Left lung (tissue), 4 donors: ENCODE measurements at regions not wholly inside any gene's neighbourhood (a gene's known extent, or its start where the extent isn't known, plus 50 kb on each side); places are given as distances from the start of the nearest gene placed in this dataset.
A peak's percentile ranks its signal among the peaks of the same experiment; 100 is the strongest.

Source experiments
- ATAC-seq: fragments of 200-7000 bp; cut with Tn5 transposase; one replicate; pipeline ENCODE4 v1.9.1; 2020; ENCODE audit warnings: moderate library complexity
- DNase-seq, 4 donors: peaks; one replicate each; pipeline ENCODE4 v3.0.0-alpha.2; 2013 to 2020
- H3K27ac ChIP-seq, 2 donors: fragments of 200-600 bp; sonication (generic) in 1 of 2; one replicate each; pipeline versions ENCODE4 v1.5.0 to v1.8.0; 2020 to 2021
- H3K27me3 ChIP-seq, 2 donors: fragments of 200-600 bp; sonication (generic) in 1 of 2; one replicate each; pipeline versions ENCODE4 v1.5.0 to v1.8.0; 2020 to 2021
- H3K36me3 ChIP-seq, 2 donors: fragments of 200-600 bp; sonication (generic) in 1 of 2; one replicate each; pipeline versions ENCODE4 v1.5.0 to v1.8.0; 2020 to 2021
- H3K4me1 ChIP-seq, 2 donors: fragments of 200-600 bp; one replicate each; pipeline ENCODE4 v1.8.0; 2021
- H3K4me3 ChIP-seq, 2 donors: fragments of 200-600 bp; sonication (generic) in 1 of 2; one replicate each; pipeline versions ENCODE4 v1.5.0 to v1.8.0; 2020 to 2021; ENCODE audit warnings: mild to moderate bottlenecking in 1 of 2
- H3K9me3 ChIP-seq, 2 donors: fragments of 200-600 bp; sonication (generic) in 1 of 2; one replicate each; pipeline versions ENCODE4 v1.5.0 to v1.8.0; 2020 to 2021
- intact Hi-C, 2 donors: fragments of 100-400 bp; cut with DNase I; formaldehyde crosslinking; loops; one replicate each; pipeline versions ENCODE4 v1.11.2 to v1.14.2; 2022
- TF ChIP-seq, protein P1 (sequence below), 2 donors: fragments of 200-600 bp; sonication (generic) in 1 of 2; IDR thresholded peaks; one replicate each; pipeline versions ENCODE4 v1.5.0 to v1.8.0; 2021; ENCODE audit warnings: antibody characterized with exemption in 2 of 2
- donor health status: DM: no; HTN: yes; CAD: no.
- donor health status: DM: no; HTN: no; CAD: no.

DNA sequence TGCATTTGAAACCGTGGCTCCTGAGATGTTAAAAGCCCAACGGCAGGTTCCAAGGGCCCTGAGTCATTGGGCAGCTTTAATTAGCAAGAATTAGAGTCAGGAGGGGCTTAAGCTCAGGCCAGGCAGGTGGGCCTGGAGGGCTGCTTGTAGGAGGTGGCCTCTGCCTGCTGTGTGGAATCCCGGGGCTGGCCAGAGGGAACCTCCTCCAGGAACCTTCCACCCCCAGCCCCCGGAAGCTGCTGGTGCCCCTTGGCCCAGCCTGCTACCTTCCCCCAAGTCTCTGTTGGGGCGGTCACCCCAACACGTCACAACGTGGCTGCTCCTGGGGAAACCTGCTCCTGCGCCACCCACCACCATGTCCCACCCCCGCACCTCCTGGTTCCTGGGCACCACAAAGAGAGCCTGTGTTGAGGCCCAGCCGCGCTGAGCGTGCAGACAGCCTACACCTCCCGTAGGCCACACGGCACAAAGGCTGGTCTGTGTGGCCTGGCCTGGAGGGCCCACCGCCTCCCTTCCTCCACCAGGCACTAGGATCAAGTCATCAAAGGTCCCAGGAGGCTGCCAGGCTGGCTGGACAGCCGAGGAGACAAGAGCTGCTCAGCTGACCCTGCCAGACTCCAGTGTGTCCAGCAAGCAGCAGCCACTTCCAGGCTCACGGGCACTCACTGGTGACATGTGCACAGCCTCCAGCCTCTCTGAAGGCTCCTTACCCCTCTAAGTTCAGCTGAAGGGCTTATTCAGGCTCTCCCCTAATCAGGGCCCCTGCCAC lies 86.3 kb downstream of the SNX5 start:
- Histone ChIP-seq H3K9me3 (no peaks in the 10 kb centered on the region), H3K27ac (no peak overlapping the region), H3K27me3 (no peaks in the 10 kb centered on the region), H3K36me3 (no peaks in the 10 kb centered on the region), H3K4me1 (peaks cover 9 to 14% of the 10 kb centered on the region in 2 donors), H3K4me3 (no peak overlapping the region)
- intact Hi-C loops: no loop called here
- DNase-seq: no peak
- TF ChIP-seq, protein P1, sequence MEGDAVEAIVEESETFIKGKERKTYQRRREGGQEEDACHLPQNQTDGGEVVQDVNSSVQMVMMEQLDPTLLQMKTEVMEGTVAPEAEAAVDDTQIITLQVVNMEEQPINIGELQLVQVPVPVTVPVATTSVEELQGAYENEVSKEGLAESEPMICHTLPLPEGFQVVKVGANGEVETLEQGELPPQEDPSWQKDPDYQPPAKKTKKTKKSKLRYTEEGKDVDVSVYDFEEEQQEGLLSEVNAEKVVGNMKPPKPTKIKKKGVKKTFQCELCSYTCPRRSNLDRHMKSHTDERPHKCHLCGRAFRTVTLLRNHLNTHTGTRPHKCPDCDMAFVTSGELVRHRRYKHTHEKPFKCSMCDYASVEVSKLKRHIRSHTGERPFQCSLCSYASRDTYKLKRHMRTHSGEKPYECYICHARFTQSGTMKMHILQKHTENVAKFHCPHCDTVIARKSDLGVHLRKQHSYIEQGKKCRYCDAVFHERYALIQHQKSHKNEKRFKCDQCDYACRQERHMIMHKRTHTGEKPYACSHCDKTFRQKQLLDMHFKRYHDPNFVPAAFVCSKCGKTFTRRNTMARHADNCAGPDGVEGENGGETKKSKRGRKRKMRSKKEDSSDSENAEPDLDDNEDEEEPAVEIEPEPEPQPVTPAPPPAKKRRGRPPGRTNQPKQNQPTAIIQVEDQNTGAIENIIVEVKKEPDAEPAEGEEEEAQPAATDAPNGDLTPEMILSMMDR (IDR thresholded peaks at IDR 0.05): no peak
- no peak for ATAC-seq

DNA sequence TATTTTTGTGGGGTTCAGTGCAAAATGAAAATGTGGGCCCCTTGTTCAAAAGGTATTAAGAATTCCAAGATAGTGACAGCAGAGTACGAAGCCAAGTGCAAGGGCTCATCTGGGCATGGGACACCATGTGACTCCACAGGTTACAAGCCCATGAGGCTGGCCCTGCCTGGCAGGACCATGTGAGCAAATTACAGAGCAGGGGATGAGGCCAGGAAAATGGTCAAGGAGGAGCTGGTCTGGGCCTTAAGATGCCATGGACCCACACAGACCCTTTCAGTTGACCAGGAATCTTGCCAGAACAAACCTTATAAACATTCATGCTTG lies 86.9 kb downstream of the SNX5 start:
- no peak for ATAC-seq
- Histone ChIP-seq H3K27ac (no peak overlapping the region), H3K9me3 (no peaks in the 10 kb centered on the region), H3K36me3 (no peaks in the 10 kb centered on the region), H3K4me3 (no peak overlapping the region), H3K27me3 (no peaks in the 10 kb centered on the region), H3K4me1 (peaks cover 9 to 14% of the 10 kb centered on the region in 2 donors)
- no peak for DNase-seq
- intact Hi-C loops: no loop called here
- TF ChIP-seq, protein P1 (IDR thresholded peaks at IDR 0.05): no peak

DNA sequence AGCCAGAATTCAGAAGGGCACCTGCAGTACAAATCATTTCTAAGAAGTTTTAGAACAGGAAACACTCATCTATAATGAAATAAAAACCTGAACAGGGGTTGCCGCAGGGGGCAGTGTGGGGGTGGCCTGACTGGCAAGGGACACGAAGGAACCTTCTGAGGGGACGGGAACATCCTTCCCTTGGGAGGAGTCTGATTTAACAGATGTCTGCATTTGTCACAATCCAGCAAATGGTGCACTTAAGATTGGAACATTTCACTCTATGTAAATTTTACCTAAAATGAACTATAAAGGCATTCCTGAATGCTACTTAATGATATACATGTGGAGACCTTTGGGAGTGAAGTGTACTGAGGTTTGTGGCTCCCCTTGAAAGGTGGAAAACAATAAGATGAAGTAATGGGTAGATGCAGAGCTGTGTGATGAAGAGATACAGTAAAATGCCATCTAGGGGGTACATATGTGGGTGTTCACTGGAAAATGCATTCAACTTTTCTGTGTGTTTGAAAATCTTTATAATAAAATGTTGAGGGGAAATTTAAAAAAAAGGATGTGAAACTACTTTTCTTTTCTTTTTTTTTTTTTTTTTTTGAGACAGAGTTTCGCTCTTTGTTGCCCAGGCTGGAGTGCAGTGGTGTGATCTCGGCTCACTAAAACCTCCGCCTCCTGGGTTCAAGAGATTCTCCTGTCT lies 89.5 kb downstream of the SNX5 start:
- intact Hi-C loops: no loop called here

DNA sequence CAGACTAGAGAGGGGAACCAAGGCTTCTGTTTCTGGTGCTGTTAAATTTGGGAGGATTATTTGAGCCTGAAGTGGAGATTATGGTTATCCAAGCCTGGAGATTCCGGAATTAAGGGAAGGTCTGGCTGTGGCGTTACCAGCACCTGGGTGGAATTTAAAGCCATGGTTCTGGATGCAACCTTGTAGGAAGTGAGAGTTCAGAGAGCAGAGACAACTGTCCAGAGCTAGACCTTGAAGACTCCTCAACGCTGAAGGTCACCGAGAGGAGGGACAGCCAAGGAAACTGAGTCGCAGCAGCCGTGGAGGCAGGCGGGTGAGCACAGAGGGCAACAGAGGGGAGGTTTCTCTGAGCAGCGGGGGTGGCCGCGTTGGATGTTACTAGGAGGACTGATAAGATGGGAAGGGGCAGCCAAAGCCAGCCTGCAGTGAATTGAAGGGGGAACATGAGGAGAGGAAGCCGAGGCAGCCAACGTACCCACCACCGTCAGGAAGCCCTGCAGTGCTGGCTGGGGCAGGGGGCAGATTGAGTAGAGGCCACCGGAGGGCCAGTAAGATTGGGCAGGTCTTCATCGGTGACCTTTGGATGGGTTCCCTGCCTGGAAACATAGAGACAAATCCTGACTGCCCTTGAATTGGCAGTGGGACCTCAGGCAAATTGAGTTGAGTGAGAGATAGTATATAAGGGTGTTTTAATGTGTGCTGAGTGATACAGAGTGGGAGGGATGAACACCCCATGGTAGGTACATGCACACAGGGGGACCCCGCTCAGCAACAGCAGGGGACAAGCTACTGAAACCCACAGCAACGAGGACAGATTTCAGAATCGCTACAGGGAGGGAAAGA lies 90.3 kb downstream of the SNX5 start:
- no peaks in the 10 kb centered on the region for H3K9me3 ChIP-seq
- no peak overlapping the region for H3K4me3 ChIP-seq
- TF ChIP-seq, protein P1 (IDR thresholded peaks at IDR 0.05): no peak
- intact Hi-C loops: no loop called here
- H3K27me3 ChIP-seq: no peaks in the 10 kb centered on the region
- H3K27ac ChIP-seq: no peak overlapping the region
- ATAC-seq (no peak), DNase-seq (peak in 1 of 4 donors; percentile 27)
- no peaks in the 10 kb centered on the region for H3K36me3 ChIP-seq
- peaks cover 27% of the 10 kb centered on the region in 2 donors for H3K4me1 ChIP-seq

More for the DNA sequence above, 89.5 kb downstream of the SNX5 start:
- Histone ChIP-seq H3K36me3 (no peaks in the 10 kb centered on the region), H3K27ac (no peak overlapping the region), H3K4me1 (peaks cover 20 to 21% of the 10 kb centered on the region in 2 donors), H3K9me3 (no peaks in the 10 kb centered on the region), H3K4me3 (no peak overlapping the region), H3K27me3 (no peaks in the 10 kb centered on the region)
- ATAC-seq (no peak), DNase-seq (no peak)
- TF ChIP-seq, protein P1 (IDR thresholded peaks at IDR 0.05): no peak

DNA sequence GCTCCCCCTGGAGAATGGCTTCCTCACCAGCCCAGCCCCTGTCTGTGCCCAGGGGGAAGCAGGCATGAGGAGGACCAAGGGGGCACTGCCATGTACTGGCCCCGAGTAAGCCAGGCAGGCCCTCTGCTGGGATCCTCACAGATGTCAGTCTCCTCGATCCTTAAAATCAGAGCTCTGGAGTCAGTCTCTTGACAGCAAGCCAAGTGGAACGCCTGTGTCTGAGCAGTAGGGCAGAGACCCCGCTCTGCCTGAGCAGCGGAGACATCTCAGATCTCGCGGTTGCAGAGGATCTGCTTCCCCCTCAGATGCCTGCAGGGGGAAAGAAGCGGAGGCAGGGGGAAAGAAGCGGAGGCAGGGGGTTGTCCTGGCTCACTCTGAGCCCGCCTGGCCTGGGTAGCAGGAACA lies 92.6 kb downstream of the SNX5 start:
- ATAC-seq: no peak
- TF ChIP-seq, protein P1 (IDR thresholded peaks at IDR 0.05): no peak
- peaks cover 27 to 28% of the 10 kb centered on the region in 2 donors for H3K4me1 ChIP-seq
- H3K9me3 ChIP-seq: no peaks in the 10 kb centered on the region
- peak in 2 of 4 donors; percentile 49 to 69 for DNase-seq
- H3K4me3 ChIP-seq: no peak overlapping the region
- intact Hi-C loops: no loop called here
- no peaks in the 10 kb centered on the region for H3K27me3 ChIP-seq
- H3K36me3 ChIP-seq: no peaks in the 10 kb centered on the region
- H3K27ac ChIP-seq: peak overlapping the region in 1 of 2 donors; percentile 73
